ENCODE measurements at regions not wholly inside any gene's neighbourhood (a gene's known extent, or its start where the extent isn't known, plus 50 kb on each side); places are given as distances from the start of the nearest gene placed in this dataset.
"Not testable (repeated sequence)": the region's sequence is repeated elsewhere in the genome, so short reads cannot be mapped to it uniquely, and the experiment has no call there.

DNA sequence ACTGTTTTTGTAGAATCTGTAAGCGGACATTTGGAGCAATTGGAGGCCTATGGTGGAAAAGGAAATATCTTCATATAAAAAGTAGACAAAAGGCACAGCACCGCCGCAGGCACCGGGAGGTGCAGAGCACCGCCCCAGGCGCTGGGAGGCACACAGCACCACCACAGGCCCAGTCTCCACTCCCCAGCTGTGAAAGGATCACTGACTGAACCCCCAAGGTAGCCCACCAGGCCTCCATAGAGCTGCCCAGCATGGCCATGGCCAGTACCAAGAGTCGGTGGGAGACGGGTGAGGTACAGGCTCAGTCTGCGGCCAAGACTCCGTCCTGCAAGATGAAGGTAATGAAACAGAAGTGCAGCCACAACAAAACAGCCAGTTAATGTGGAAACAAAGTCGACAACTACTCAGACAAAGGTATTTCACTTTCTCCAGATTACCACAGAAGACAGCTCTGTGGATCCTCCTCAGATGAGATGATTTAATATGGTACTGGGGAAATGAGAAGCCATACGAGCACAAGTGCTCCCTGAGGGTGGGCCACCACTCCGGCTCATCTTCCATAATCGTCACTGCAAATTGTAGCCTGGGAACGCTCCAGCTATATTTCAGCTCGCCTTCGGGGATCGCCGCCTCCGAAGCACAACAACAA is 244.9 kb downstream of the FOXD4L6 start:
- not testable (repeated sequence) for TF ChIP-seq EZH2 (IDR thresholded peaks at IDR 0.05; ENCODE audit: low read length, unreplicated experiment)
- TF ChIP-seq, protein P1, sequence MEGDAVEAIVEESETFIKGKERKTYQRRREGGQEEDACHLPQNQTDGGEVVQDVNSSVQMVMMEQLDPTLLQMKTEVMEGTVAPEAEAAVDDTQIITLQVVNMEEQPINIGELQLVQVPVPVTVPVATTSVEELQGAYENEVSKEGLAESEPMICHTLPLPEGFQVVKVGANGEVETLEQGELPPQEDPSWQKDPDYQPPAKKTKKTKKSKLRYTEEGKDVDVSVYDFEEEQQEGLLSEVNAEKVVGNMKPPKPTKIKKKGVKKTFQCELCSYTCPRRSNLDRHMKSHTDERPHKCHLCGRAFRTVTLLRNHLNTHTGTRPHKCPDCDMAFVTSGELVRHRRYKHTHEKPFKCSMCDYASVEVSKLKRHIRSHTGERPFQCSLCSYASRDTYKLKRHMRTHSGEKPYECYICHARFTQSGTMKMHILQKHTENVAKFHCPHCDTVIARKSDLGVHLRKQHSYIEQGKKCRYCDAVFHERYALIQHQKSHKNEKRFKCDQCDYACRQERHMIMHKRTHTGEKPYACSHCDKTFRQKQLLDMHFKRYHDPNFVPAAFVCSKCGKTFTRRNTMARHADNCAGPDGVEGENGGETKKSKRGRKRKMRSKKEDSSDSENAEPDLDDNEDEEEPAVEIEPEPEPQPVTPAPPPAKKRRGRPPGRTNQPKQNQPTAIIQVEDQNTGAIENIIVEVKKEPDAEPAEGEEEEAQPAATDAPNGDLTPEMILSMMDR (conservative IDR thresholded peaks at IDR 0.05; ENCODE audit: low read depth, low read length) = not testable (repeated sequence)
